ACHN (cell line): ENCODE measurements at regions not wholly inside any gene's neighbourhood (a gene's known extent, or its start where the extent isn't known, plus 50 kb on each side); places are given as distances from the start of the nearest gene placed in this dataset.
A peak's percentile ranks its signal among the peaks of the same experiment; 100 is the strongest.

Experiments
- DNase-seq: peaks from one replicate; pipeline ENCODE4 v3.0.0-alpha.2; 2015
- in situ Hi-C: cut with HindIII; loops from 2 replicates; pipeline ENCODE4 v1.10.0; 2017; ENCODE audit warnings: low sequenced_read_pairs, low pct_ligation_motif_present, low pct_unique_long_range_greater_than_20kb

DNA sequence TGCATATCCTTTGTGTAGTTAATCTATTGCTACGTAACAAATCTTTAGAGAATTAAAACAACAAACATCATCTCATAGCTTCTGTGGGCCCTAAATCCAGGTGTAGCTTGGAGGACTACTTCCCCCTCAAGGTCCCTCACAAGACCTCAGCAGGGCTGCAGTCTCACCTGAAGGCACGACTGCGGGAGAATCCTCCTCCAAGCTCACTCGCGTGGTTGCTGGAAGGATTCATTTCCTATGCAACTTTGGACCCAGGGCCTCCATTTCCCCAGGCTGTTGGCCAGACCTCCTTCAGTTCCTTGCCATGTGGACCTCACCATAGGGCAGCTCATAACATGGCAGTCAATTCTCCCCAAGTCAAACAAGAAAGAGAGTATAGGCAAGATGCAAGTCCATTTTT, 140.4 kb downstream of the OAT start:
- DNase-seq = no peak
- in situ Hi-C loops = no loop called here

DNA sequence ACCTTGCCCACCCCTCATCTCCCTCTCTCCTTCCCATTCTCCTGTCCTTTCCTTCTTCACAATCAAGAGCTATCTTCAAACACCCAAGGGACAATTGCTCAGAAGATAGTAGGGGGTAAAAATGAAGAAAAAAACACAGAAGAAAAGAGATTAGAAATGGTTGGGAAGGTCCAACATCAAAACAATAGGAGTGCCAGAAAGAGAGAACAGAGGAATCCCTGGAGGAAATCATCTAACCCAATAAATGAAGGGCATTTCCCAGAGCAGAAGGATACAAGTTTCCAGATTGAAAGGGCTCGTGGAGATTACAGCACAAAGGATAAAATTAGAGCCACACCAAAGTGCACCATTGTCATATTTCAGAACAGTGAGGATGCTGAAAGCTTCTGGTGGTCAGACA, 145.6 kb downstream of the OAT start:
- DNase-seq = no peak
- in situ Hi-C loops = no loop called here

DNA sequence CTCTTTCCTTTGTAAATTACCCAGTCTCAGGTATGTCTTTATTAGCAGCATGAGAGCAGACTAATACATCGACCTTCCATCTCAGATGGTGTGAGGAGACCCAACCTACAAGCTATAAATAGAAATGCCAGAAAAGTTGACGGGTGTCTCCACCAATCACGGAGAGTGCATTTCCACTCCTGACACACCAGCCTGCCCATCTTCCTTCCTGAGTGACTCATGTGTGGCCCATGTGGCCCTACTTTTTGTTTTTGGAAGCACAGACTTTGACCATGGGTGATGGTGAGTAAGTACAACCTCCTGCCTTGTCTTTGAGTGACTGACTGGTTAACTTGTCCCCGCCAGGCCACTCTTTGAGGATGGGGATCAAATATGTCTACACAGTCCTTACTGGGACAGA, 147.0 kb downstream of the OAT start:
- in situ Hi-C loops = no loop called here
- no peak for DNase-seq

DNA sequence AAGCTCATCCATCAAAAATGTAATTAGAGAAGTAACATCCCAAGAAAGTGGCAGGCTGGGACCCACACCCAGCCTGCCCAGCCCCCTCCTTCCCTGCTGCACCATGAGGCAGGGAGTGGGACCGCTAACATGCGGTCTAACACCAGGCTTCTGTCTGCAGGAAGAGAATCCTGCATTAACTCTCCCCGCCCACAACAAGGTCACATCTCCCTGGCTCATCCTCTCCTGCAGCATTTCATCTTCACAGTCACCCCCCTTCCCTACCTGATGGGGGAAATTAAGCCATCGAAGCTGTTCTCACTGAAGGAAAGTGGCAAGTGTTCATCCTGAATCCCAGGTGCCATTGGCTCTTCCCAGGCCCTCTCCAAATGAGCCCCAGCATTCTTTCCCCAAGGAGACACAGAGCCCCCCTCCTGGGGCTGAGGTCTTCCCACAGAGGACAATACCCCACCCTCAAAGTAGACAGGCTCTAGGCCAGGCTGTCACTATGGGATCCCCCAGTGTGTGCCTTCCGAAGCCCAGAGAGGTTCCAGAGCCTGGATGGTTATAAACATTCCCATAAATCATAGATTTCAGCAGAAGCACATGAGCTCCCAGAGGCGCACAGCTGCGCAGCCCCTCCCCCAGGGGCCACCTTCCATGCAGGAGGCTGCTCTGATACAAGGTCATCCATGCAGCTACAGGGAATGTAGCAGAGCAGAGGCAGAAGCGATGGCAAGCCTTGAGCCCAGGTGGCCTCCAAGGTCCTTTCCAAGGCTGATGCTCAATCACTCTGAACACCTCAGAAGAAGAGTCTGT, 148.0 kb downstream of the OAT start:
- no peak for DNase-seq
- in situ Hi-C loops = no loop called here

DNA sequence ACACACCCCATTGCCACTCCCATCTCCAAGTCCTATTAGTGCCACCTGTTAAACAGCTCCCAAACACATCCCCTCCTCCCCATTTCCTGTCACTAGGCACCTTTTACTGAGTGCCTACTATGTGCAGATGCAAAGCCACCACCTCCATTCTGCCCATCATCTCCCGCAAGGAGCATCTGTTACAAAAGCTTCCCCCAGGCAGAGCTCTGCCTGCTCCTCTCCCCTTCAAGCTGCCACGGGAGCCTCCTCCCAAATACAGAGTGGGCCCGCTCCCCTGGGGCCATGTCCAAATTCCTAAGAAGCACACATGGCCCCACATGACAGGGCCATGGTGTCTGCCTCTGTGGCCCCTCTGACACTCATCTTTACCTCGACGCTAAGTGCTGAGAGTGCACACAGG, 149.7 kb downstream of the OAT start:
- in situ Hi-C loops = no loop called here
- no peak for DNase-seq

DNA sequence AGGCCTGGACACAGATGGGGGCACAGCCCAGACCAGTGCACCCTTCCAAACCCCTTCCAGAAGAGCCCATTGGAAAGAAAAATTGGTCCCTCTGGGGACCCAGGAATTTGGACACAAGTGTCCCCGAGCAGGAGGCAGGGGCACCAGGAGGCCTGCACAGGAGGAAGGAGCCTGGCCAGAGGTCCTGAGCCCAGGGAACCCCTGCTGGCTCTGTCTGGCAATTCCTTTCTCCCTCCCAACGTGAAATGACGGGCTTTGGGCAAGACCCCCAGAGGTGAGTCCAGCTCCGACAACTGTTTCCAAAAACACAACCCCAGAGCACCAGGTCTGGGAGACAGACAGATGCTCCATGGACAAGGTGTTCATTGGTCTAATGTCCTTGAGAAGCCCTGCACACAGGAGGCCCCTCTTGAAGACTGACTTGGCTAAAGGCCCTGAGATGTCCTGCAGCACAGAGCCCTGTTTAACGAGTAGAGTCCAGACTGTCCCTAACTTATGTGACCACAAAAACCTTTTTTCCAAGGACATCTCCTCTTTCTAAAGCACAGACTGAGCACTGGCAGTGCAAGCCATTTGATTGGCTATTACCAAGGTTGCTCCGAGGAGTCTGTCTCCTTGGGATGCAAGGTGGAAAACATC, 150.7 kb downstream of the OAT start:
- no peak for DNase-seq
- in situ Hi-C loops = no loop called here

DNA sequence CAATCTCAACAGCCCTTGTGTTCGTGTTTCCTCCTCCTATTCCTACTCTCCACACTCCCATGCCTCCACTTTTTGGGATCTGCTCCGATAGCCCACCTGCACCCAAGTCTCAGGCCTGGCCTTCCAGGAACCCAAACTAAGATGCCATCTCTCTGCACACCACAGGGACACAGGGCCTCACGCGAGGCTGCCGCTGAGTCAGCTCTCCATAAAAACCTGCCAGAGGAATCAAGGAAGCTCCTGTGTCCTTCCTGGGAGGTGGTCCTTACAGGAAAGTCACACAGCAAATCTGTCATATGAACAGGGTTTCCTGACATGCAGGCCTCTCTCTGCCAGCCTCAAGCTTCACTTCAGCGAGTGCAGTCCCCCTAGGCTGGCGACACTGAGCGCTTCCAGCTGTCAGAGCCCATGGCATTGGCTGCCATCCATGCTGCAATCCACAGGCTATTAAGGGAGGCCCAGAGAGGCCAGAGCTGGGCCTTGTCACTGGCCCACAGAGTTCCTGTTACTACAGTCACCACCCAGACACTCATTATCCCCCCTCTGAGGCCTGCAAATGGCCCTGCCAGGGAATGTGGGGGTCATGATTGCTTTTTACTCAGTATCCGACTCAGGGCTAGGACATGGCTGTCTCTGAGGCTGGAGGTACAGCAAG, 151.4 kb downstream of the OAT start:
- no peak for DNase-seq

DNA sequence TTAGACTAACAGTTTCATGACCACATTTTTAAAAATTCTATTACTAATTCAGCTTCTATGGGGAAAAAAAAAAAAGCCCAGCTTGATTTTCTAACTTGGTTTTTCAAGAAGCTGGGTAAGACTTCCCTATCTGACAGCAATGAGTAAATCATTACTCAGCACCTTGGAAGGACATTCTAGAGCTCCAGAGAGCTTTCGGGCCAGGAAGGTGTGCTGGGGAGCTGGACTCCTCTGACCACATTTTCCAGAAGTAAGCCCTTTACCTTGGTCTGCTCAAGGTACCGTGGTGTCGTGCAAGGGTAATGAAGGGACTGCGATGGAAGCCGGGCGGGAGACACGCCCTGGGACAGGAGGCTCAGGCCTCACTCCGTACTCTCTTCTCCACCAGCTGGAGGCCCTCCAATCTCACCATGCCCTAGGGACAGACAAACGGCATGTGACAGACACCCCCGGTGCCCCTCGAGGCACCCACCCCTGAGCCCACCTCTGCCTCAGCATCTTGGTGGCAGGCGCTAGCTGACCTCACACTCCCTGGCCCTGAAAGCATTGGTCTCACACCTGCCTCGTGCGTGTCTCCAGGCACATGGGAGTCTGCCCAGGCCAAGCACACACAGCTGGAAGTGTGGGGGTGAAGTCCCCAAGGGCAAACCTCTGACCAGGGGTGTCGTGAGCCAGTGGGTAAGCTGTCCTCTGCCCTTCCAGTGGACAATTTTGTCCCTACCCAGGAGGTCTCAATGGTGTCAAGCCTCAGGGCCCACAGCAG, 152.1 kb downstream of the OAT start:
- no peak for DNase-seq
- in situ Hi-C loops = no loop called here

More for the DNA sequence above, 151.4 kb downstream of the OAT start:
- in situ Hi-C loops = no loop called here

DNA sequence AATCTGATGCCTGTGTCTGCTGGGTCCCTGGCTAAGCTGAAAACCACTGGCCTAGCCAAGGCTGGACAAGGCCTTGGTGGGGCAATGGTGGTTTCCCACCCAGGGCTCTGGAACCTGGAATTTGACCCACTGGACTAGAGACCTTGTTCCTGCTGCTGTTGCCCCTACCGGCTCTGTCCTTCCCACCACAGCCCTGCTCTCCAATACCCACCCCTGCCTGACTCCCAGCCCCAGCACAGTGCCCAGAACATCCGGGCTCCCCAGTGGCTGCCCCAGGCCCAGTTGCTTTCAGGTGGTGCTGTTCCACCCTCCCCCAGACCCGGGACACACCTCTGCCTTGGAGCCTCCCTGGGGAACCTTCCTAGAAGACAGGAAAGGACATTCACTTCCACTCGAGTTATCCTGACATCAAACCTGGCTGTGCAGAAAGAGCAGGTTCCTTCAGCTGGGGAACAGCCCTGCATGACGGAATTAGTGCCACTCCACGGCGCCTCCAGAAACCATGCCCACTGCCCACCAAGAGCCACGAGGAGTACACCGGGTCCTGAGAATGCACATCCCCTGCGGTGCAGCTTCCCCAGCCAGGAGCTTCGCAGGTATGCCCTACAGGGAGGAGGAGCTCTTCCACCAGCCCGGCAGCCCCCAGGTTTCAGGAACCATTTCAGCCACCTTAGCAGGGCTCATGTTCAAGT, 152.8 kb downstream of the OAT start:
- DNase-seq = no peak
- in situ Hi-C loops = no loop called here

DNA sequence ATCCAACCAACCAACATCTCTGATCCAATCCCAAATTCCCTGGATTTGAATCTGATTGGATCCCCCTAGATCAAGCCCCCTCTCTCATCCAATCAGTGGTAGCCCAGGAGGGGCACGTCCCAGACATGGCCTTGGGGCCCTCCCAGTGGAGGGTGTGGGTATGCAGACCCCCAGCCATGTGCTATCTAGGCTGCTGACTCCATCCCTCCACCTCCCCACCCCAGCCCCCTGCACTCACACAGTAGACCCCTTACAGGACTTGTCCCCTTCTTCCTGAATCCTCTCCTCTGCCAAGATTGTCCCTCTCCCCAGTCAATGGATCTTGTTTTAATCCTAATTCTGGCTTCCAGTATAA, 153.4 kb downstream of the OAT start:
- in situ Hi-C loops = no loop called here
- DNase-seq = no peak

DNA sequence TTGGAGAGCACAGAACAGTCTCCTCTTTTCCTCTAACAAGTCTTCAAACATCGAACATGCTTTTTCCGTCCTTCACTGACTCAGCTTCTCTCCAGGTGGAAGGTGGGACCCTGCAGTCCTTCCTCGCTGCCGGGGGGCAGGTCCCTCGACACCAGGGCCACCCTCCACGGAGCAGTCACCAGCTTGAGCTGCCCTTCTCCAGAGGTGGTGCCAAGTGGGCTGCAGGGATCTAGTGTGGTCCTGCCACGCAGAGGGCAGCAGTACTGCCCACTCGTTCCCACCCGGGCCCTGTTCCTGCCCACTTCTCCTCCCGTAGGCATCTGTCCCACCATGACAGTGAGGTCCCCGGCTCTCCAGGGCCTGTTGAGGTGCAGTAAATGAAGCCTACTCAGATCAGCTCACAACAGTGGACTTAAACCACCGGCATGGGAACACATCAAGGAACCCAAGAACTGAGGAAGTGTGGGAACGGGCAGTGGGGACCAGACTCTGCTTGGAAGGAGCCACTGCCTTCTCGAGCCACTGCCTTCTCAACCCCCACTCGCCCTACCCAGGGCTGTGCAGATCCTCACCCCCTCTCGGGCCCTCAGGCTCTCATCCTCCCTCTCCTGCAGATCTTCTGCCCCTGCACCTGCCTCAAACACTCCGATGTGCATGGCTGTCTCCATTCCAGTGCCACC, 153.9 kb downstream of the OAT start:
- no peak for DNase-seq
- in situ Hi-C loops = no loop called here

DNA sequence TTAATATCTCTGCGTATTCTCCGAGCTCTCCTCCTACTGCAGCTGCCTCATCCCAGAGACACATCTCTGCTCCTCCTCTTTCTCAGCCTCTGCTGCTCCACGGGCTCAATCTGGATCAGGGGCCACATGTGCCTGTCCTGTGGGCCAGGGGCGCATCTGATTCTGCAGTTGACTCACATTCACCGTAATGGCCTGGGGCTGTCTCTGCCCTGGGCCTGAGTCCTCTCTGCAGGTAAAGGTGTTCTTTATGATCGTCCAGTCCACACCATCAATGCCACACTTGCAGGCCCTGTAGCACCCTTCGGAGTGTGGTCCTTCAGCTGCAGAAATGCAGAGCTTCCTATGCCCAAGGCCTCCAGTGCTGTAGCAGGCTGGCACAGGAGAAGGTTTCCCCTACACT, 154.5 kb downstream of the OAT start:
- in situ Hi-C loops = no loop called here
- no peak for DNase-seq

DNA sequence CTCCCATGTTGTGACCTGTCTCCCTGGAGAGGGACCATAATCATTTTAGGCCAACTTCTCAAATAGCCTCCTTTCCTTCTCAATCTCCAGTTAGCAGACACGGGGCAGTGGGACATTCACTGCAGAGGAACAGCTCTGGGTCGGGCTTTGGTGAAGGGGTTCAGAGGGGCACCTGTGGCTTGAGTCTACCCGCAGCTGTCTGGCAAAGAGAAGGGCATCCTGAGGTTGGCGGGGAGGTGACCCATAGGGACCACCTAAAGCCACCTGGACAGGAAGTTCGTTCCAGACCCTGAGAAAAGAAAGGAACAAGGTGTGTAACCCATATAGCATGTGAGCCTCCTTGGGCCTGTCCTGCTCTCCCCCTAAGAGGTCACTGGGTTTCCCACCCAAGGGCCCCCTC, 155.0 kb downstream of the OAT start:
- in situ Hi-C loops = no loop called here
- DNase-seq = no peak

DNA sequence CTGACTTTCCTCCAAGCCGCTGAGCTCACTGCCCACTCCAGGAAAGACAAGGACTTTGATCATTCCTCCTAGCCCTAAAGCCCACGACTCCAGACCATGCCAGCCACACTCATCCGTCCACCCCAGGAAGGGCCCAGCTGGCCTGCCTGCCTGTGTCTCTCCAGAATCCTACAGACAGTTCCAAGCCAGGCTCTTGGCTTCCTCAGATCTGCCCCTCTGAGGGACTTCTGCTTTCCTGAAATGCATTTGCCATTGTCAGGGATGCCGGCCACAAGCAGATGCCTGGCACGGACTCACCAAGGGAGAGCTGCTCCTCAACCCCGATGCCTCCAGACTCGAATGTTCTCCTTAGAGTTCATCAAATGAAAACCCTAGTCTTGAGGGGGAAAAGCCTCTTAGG, 155.8 kb downstream of the OAT start:
- DNase-seq = no peak
- in situ Hi-C loops = no loop called here

DNA sequence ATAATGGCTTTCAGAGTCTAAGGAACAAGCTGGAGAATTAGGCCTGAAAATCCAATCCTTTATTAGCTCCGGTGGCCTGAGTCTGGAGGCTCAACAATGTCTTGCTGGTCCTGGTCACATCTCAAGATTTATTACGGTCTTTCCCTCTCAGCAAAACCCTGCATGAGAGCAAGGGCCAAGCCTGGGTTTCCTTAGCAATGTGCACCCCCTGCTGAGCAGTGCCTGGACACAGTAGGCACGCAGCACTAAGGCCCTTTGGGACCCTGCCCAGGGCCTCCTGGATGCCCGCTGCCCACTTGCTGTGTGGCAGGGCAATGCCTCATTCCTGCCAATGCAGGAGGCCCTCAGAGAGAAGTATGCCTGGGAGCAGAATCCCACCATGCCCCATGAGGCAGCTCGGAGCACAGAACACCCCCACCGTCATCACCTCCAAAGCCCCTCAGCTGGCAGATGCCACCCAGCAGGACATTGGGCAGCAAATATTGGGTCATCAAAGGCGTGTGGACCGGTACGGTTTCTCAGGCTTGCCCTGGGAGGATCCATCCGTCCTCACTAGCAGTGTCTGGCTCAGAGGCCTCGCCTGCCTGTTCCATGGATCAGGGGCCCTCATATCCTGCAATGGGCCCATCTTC, 156.4 kb downstream of the OAT start:
- DNase-seq = no peak
- in situ Hi-C loops = no loop called here

DNA sequence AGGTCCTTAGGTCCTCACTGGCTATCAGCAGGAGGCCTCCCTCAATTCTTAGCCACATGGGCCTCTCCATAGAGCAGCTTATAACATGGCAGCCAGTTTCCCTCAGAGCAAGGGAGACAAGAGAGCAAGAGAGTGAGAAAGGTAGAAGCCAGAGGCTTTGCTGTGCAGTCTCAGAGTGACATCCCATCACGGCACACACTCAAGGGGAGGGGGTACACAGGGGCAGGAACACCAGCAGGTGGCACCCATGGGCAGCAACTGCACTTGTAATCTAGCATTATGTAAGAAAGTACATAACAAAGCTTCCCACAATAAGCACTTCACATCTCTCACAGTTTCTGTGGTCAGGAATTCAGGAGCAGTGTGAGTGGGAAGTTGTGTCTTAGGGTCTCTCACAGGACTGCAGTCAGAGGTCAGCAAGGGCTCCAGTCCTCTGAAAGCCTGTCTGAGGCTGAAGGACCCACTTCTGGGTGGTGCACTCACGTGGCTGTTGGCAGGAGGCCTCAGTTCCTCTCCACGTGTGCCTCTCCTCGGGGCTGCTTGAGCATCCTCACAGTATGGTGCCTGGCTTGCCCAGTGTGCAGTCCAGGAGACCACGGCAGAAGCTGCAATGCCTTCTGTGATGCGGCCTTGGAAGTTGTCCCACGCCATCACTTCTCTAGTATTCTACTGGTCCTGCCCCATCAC, 159.4 kb downstream of the OAT start:
- in situ Hi-C loops = no loop called here
- peak; percentile 16 for DNase-seq

DNA sequence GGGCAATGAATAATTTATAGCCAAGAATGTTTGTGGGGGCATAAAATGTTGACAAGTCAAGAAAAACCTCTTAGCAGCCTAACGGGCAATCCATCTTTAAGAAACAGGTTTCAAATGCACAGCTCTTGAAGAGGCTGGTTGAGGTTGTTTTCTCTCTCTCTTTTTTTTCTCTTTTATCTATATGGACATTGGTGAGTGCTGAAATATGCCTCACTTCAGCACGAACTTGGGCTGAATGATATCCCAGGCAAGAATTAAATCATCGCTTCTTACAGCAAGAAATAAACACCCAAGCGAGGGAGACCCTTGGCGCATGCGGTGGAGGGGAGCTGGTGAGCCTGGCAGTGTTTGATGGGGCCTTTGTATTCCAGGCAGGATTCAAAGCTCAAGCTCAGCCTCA, 160.9 kb downstream of the OAT start:
- in situ Hi-C loops = no loop called here

More for the DNA sequence above, 160.9 kb downstream of the OAT start:
- no peak for DNase-seq
